ENCODE measurements at regions not wholly inside any gene's neighbourhood (a gene's known extent, or its start where the extent isn't known, plus 50 kb on each side); places are given as distances from the start of the nearest gene placed in this dataset.

DNA sequence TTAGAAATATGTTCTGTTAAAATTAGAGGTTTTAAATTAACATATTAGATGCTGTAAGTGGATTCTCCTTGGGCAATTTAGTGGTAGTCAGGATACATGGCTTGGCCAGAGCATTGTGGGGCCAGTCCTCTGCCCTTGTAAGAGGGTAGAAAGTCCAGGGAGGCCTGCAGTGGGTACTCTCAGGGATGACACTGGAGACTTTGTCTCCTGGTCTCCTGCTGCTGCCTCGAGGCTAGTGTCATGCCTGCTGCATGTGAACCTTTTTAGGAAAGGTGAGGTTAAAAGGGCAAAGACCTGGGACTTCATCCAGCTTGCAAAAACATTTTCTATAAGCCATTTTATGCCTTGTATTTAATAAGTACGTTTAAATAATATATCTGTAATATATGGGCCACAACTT lies 96.8 kb upstream of the PROK2 start (continued):
- TF ChIP-seq, protein P1, sequence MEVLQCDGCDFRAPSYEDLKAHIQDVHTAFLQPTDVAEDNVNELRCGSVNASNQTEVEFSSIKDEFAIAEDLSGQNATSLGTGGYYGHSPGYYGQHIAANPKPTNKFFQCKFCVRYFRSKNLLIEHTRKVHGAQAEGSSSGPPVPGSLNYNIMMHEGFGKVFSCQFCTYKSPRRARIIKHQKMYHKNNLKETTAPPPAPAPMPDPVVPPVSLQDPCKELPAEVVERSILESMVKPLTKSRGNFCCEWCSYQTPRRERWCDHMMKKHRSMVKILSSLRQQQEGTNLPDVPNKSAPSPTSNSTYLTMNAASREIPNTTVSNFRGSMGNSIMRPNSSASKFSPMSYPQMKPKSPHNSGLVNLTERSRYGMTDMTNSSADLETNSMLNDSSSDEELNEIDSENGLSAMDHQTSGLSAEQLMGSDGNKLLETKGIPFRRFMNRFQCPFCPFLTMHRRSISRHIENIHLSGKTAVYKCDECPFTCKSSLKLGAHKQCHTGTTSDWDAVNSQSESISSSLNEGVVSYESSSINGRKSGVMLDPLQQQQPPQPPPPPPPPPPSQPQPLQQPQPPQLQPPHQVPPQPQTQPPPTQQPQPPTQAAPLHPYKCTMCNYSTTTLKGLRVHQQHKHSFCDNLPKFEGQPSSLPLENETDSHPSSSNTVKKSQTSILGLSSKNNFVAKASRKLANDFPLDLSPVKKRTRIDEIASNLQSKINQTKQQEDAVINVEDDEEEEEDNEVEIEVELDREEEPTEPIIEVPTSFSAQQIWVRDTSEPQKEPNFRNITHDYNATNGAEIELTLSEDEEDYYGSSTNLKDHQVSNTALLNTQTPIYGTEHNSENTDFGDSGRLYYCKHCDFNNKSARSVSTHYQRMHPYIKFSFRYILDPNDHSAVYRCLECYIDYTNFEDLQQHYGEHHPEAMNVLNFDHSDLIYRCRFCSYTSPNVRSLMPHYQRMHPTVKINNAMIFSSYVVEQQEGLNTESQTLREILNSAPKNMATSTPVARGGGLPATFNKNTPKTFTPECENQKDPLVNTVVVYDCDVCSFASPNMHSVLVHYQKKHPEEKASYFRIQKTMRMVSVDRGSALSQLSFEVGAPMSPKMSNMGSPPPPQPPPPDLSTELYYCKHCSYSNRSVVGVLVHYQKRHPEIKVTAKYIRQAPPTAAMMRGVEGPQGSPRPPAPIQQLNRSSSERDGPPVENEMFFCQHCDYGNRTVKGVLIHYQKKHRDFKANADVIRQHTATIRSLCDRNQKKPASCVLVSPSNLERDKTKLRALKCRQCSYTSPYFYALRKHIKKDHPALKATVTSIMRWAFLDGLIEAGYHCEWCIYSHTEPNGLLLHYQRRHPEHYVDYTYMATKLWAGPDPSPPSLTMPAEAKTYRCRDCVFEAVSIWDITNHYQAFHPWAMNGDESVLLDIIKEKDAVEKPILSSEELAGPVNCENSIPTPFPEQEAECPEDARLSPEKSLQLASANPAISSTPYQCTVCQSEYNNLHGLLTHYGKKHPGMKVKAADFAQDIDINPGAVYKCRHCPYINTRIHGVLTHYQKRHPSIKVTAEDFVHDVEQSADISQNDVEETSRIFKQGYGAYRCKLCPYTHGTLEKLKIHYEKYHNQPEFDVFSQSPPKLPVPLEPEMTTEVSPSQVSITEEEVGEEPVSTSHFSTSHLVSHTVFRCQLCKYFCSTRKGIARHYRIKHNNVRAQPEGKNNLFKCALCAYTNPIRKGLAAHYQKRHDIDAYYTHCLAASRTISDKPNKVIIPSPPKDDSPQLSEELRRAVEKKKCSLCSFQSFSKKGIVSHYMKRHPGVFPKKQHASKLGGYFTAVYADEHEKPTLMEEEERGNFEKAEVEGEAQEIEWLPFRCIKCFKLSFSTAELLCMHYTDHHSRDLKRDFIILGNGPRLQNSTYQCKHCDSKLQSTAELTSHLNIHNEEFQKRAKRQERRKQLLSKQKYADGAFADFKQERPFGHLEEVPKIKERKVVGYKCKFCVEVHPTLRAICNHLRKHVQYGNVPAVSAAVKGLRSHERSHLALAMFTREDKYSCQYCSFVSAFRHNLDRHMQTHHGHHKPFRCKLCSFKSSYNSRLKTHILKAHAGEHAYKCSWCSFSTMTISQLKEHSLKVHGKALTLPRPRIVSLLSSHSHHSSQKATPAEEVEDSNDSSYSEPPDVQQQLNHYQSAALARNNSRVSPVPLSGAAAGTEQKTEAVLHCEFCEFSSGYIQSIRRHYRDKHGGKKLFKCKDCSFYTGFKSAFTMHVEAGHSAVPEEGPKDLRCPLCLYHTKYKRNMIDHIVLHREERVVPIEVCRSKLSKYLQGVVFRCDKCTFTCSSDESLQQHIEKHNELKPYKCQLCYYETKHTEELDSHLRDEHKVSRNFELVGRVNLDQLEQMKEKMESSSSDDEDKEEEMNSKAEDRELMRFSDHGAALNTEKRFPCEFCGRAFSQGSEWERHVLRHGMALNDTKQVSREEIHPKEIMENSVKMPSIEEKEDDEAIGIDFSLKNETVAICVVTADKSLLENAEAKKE (CRISPR knock-in tag; IDR thresholded peaks at IDR 0.05), result no peak
- no peak for TF ChIP-seq EZH2 (IDR thresholded peaks at IDR 0.05; ENCODE audit: low read depth, unreplicated experiment)
- TF ChIP-seq CREB1 (CRISPR knock-in tag; IDR thresholded peaks at IDR 0.05; ENCODE audit: low read depth), result no peak
- no peak for TF ChIP-seq STAT1 (IDR thresholded peaks at IDR 0.05; ENCODE audit: unreplicated experiment)

DNA sequence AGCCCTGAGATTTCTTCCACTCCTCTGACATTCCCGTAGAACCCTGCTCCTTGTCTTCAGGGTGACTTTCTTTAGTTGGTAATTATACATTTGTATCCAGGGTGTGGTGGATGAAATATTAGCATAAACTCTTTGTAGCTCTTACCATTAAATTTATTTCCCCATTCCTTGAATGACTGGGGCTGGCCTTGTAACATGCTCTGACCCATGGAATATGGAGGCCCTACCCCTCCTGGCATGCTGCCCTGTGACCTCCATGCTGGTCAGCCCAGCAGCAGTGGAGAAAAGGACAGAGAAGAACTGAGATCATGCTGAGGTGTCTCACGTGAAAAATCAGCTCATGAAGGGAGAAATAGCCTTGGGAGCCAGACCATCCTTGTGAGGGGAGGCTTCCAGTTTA lies 96.1 kb upstream of the PROK2 start:
- DNase-seq (ENCODE audit: low spot score) (no peak), ATAC-seq (no peak)
- H3K4me3 ChIP-seq, result no peak overlapping the region
- Mint-ChIP-seq H3K4me3 (no peak overlapping the region), H3K4me1 (peaks cover 34% of the 10 kb centered on the region), H3K27ac (no peak overlapping the region), H3K27me3 (ENCODE audit: insufficient read depth, low read depth, poor library complexity) (peaks cover 3% of the 10 kb centered on the region), H3K9me3 (no peaks in the 10 kb centered on the region), H3K36me3 (ENCODE audit: low read depth) (no peaks in the 10 kb centered on the region)
- H4K20me1 ChIP-seq (replicated peaks; ENCODE audit: insufficient read depth), result no peaks in the 10 kb centered on the region
- H2AFZ ChIP-seq, result no peak overlapping the region
- H3K4me1 ChIP-seq (ENCODE audit: insufficient read depth), result peaks cover 28% of the 10 kb centered on the region
- no peak overlapping the region for H3K4me2 ChIP-seq
- no peaks in the 10 kb centered on the region for H3K36me3 ChIP-seq (ENCODE audit: insufficient read depth)
- peaks cover 10% of the 10 kb centered on the region; the same call in 1 of the 2 replicates for H3K9me2 ChIP-seq (ENCODE audit: insufficient read depth)
- H3K27me3 ChIP-seq (ENCODE audit: insufficient read depth), result no peaks in the 10 kb centered on the region
- peaks cover 5% of the 10 kb centered on the region for H3F3A ChIP-seq (replicated peaks; ENCODE audit: low read depth)
- no peaks in the 10 kb centered on the region for H3K79me2 ChIP-seq (replicated peaks; ENCODE audit: insufficient read depth)
- no peak overlapping the region for H3K27ac ChIP-seq (ENCODE audit: low read depth)
- TF ChIP-seq ZNF331 (CRISPR knock-in tag; IDR thresholded peaks at IDR 0.05; ENCODE audit: low read depth) (no peak), EZH2 (IDR thresholded peaks at IDR 0.05; ENCODE audit: low read depth, unreplicated experiment) (no peak), NANOG (IDR thresholded peaks at IDR 0.05; ENCODE audit: borderline replicate concordance) (no peak), EZH2phosphoT487 (IDR thresholded peaks at IDR 0.05; ENCODE audit: unreplicated experiment) (no peak), POLR2AphosphoS5 (IDR thresholded peaks at IDR 0.05; ENCODE audit: low read depth) (no peak), STAT1 (IDR thresholded peaks at IDR 0.05; ENCODE audit: unreplicated experiment) (no peak), JUNB (IDR thresholded peaks at IDR 0.05; ENCODE audit: unreplicated experiment) (no peak), CREB1 (CRISPR knock-in tag; IDR thresholded peaks at IDR 0.05; ENCODE audit: low read depth) (no peak)
- TF ChIP-seq, protein P2, sequence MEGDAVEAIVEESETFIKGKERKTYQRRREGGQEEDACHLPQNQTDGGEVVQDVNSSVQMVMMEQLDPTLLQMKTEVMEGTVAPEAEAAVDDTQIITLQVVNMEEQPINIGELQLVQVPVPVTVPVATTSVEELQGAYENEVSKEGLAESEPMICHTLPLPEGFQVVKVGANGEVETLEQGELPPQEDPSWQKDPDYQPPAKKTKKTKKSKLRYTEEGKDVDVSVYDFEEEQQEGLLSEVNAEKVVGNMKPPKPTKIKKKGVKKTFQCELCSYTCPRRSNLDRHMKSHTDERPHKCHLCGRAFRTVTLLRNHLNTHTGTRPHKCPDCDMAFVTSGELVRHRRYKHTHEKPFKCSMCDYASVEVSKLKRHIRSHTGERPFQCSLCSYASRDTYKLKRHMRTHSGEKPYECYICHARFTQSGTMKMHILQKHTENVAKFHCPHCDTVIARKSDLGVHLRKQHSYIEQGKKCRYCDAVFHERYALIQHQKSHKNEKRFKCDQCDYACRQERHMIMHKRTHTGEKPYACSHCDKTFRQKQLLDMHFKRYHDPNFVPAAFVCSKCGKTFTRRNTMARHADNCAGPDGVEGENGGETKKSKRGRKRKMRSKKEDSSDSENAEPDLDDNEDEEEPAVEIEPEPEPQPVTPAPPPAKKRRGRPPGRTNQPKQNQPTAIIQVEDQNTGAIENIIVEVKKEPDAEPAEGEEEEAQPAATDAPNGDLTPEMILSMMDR (conservative IDR thresholded peaks at IDR 0.05; ENCODE audit: low read depth in 2 of 2), result no peak
- TF ChIP-seq, protein P3, sequence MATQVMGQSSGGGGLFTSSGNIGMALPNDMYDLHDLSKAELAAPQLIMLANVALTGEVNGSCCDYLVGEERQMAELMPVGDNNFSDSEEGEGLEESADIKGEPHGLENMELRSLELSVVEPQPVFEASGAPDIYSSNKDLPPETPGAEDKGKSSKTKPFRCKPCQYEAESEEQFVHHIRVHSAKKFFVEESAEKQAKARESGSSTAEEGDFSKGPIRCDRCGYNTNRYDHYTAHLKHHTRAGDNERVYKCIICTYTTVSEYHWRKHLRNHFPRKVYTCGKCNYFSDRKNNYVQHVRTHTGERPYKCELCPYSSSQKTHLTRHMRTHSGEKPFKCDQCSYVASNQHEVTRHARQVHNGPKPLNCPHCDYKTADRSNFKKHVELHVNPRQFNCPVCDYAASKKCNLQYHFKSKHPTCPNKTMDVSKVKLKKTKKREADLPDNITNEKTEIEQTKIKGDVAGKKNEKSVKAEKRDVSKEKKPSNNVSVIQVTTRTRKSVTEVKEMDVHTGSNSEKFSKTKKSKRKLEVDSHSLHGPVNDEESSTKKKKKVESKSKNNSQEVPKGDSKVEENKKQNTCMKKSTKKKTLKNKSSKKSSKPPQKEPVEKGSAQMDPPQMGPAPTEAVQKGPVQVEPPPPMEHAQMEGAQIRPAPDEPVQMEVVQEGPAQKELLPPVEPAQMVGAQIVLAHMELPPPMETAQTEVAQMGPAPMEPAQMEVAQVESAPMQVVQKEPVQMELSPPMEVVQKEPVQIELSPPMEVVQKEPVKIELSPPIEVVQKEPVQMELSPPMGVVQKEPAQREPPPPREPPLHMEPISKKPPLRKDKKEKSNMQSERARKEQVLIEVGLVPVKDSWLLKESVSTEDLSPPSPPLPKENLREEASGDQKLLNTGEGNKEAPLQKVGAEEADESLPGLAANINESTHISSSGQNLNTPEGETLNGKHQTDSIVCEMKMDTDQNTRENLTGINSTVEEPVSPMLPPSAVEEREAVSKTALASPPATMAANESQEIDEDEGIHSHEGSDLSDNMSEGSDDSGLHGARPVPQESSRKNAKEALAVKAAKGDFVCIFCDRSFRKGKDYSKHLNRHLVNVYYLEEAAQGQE (IDR thresholded peaks at IDR 0.05; ENCODE audit: unreplicated experiment), result no peak
